ENCODE measurements at regions not wholly inside any gene's neighbourhood (a gene's known extent, or its start where the extent isn't known, plus 50 kb on each side); places are given as distances from the start of the nearest gene placed in this dataset.

DNA sequence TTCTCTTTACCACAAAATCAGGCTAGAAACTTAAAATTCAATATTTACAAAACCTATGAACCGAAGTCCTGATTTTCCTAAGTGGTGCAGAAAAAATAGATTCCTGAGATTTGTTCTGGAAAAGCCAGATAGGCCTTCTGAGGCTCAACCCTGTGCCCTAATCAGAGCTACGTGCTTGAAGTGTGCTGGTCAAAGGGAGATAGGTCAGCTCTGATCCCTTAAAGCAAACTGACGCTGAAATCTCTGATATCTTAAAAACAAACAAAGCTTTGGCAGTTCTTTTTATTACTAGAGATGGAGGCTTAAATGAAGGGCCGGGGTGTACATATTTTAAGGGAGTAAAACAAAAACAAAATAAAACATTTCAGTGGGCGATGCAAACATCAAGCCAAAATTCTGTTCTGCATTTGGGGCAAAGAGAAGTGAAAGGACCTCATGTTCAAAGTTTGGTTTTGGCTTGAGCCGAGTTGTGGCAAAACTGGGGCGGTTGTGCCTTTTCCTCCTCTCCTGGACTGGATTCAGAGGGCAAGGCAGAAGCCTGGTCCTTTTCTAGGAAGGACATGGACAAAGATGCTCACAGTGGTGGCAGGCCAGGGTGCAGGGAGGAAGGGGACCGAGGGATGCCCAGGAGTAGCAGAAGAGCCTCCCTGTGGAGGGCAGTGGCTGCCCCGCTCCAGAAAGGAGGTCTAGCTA is 295.0 kb downstream of the CDCA7 start:
- no peak for DNase-seq

- no peak for DNase-seq
Observed at GRCh38 chr2:173651891-173652290, 297.2 kb downstream of the CDCA7 start.

- DNase-seq: peak; percentile 27 to 63
Observed at GRCh38 chr2:173652311-173652710, 297.6 kb downstream of the CDCA7 start.

GRCh38 chr2:173652767-173653431 is 298.2 kb downstream of the CDCA7 start:
- DNase-seq: peak; percentile 20 to 61

DNA sequence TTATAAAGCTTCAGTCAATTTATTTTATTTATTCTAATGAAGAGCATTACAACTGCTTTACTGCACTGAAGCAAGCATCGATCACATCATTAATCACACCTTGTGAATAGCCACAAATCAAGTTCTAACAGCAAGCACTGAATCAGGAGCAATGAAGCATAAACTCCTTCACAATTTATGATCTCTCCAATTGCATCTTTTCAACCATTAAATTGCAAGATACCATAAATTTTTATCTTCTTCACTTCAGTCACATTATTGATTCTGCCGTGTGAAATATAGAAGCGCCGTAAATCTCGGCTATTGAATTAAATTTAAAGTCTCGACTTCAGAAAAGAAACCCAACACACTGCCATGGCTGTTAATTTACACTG is 298.7 kb downstream of the CDCA7 start:
- no peak for DNase-seq

- DNase-seq: no peak
Observed at GRCh38 chr2:173654161-173654895, 299.7 kb downstream of the CDCA7 start.

DNA sequence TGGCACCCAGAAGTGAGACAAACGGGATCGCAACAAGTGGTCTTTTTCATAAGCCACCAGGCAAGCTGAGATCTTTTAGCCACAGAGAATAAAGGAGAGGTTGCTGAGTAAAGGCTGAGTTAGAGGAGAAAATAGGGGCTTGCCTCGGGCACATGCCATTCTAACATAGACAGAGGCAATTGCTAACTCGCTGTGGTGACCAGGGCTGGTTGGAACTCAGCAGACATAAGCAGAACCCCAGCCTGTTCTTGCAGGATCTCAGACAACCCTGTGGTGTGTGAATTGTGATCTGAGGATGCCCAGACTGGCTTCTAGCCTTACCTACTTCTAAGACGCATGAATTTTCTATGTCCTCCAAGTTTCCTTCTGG is 300.2 kb downstream of the CDCA7 start:
- no peak for DNase-seq

GRCh38 chr2:173656086-173656485 is 301.4 kb downstream of the CDCA7 start:
- no peak for DNase-seq

DNA sequence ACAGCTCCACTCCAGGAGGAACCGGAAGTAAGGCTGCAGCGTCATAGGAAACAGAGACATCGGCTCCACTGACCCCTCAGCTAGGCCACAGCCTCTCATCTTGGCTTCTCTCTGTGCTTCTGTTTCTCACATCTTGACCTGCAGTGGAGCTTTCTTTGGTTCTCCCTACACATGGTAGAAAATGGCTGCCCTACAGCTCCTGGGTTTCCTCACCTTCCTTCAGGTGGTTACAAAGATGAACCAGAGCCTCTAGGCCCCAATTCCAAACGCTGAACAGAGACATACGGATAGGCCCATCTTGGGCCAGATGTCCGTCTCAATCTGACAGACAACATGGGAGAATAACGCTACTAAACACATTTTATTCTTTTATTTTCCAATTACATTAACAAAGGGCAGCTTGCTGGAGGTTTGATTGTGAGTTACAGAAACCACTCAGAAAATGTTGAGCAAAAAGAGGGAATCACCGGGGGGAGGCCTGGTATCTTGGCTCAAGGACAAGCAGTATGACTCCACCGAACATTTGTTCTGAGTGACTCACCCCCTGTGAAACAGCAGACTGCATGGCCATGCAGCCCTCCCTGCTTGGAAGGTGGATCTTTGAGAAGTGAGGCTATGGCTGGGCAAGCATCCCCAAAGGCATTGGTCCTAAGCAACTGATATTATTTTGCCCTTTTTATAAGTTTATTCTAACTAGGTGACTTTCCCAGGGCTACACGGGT is 303.5 kb downstream of the CDCA7 start:
- peak in 1 of 2 experiments; percentile 14 for DNase-seq

DNA sequence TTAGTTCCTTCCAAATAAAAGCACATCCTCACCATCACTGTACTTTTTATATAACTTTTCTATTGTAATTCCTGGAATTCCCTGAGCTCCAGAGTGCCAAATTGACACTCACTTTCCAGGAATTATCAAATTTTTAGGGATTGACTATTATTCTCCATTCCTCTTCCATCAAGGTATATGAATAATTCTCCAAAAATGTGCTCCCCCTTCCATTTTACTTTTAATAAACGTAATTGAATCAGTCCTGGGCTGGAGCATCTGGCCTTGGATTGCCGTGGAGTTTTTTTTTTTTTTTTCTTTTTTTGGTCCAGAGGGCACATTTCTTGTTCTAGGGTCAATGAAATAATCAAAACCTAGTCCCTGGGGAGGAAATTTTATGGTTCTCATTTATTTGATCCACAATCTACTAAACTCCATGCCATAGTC is 304.3 kb downstream of the CDCA7 start:
- DNase-seq: no peak

GRCh38 chr2:173659509-173659908 is 304.8 kb downstream of the CDCA7 start:
- DNase-seq: no peak

DNA sequence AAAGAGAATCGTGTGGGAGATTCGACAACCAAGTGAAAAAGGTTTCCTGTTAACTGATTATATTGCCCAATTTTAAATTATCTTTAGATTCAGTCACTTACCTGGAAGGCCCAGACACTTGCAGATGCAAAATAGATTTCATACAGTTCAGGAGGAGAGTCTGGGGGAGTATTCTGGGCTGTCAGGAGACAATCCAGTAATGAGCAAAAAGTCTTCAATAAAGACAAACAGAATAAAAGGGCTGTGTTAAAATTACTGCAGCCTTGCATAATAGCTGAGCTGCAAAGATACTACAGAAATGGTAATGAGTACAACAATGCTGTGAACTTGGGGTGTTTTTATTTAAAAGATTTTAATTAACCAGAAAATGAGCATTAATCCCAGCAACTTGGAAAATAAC is 303.6 kb downstream of the SP3 start:
- DNase-seq: no peak

- DNase-seq: no peak
Observed at GRCh38 chr2:173663353-173663752, 301.8 kb downstream of the SP3 start.

DNA sequence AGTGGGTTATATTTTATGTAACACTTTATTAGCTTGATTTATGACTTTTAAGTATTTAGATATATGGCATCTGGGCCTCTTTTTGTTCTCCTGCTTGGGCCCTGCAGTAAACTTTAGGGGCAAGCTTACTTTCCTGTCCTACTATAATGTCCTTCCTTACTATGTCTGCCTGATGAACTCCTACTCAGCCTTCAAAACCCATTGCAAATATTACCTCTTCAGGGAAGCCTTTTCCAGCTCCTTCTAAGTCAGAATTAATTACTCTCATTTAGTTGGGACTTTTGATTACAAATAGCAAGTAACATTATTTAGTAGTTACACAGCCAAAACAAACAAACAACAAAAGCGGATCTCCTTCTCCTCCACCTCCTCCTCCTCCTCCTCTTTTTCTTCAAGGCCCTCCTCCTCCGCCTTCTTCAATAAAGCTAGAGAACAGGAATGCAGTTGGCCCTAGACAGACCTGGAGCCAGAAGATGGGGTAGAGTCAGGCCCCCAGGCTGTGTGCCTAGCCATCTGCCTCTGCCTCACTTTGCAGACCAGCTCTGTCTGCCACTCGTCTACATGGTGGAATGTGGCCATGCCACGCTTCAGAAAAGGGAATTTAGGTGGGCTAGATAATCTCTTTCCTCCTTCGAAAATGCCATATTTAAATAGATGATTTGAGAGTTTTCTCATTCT is 301.2 kb downstream of the SP3 start:
- DNase-seq: no peak

DNA sequence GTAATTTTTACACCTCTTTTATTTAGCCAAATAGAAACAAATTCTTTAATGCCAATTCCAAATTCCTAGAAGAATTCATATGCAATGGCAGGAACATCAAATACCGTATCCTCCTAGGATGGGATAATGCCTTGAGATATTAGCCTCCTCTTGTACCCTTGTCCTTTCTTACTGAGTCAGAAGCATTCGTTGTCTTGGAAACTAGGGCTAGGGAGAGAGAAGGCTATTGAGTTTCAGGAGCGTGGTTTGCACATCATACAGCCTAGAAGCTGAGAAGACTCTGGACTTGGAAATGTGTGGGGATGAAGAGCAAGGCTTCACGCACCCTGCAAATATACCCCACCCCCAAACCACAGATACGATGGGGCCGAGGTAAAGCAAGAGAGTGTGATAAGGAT is 300.7 kb downstream of the SP3 start:
- DNase-seq: no peak

DNA sequence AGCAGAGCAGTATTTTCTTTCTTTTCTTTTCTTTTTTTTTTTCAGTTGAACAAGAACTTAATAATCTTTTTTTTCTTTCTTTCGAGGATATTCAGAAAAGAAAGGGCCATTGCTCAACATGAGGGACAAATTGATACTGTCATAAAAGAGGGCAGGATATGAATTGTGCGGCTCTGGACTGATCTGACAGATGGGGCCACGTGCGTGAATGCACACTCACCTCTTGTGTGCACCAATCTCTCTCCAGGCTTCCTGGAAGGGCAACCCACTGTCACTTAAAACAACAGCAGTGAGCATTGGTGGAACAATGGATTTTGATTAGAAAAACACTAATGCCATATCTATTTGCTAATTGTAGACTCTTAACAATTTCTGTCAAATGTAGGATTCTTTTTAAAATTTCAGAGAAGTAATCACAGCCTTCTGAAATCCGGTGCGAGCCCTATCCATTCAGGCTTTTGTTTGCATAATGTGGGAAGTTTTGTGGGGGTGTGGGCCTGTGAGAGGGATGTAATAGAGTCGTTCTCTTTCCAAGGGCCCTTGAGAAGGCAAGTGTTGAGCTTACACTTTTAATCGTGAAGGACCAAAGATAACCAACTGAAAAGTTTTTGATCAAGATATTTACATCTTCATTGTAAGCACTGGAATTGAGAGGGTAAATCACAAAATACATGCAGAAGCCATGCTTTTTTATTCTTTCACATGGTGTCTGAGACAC is 298.8 kb downstream of the SP3 start:
- DNase-seq: no peak

- DNase-seq: no peak
Observed at GRCh38 chr2:173667014-173667413, 298.2 kb downstream of the SP3 start.

- peak; percentile 2 to 9 for DNase-seq
Observed at GRCh38 chr2:173667415-173667814, 297.8 kb downstream of the SP3 start.

GRCh38 chr2:173669271-173669853 is 295.8 kb downstream of the SP3 start:
- DNase-seq: no peak

- DNase-seq: no peak
Observed at GRCh38 chr2:173669888-173670287, 295.3 kb downstream of the SP3 start.

DNA sequence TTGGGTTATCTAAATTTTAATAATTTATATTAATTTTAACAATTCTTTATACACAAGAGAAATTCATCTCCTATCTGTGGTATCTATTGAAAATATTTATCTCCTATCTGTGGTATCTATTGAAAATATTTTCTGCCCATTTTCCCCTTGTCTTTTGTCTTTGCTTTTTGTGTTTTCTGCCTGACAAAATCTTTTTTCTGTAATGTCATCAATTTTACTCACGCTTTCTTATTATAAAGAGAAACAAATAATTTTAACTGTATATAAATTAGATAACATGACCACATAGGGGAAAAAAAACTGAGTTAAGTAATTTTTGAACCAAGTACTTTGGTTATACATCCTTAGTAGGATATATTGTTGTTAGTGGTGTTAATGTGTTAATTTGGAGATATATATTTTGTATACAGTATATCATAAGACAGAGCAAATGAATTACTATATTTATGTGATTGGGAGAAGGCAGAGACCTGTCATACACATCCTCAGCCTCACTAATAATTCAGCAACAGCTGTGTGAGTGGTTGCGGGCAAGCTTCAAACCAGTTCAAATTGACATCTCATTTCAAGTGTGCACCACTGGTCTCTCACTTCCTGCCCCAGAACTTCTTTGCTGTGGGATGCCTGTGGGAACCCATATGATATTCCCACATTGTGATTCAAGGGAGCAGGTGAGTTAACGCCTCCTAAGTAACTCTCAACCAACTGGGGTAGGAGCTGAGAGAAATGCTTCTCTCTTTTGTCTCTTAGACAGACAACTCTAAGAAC is 292.4 kb downstream of the SP3 start:
- no peak for DNase-seq

Measured in SW 1271 (cell line).